ENCODE measurements at regions not wholly inside any gene's neighbourhood (a gene's known extent, or its start where the extent isn't known, plus 50 kb on each side); places are given as distances from the start of the nearest gene placed in this dataset.

DNA sequence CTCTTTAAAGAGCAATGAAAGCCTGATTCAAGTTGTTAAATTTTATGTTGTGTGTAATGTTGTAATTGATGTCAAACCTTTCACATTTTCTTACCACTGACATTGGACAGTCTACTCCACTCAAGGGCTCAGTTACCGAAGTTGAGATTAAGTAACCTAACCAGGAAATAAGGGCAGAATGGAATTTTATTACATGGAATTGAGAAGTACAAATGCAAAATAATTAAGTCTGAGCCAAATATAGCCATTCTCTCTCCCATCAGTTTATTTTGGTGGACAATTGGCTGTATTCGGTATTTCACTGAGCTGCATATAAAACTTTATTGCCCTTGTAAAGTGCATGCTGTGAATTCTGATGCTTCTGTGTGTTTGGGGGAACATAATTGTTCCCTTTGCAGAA, 231.5 kb downstream of the TTC32 start:
- H3K27ac ChIP-seq (ENCODE audit: low read length), result no peak overlapping the region
- no peak for ATAC-seq
- POLR2A ChIA-PET, result no interaction called here
- H3K27me3 ChIP-seq (ENCODE audit: control insufficient read depth, insufficient read depth, low read length), result no peaks in the 10 kb centered on the region
- intact Hi-C loops (cut with micrococcal nuclease; ENCODE audit: unreplicated experiment) (no loop called here), in situ Hi-C loops (cut with HindIII; ENCODE audit: low pct_unique_long_range_greater_than_20kb, low sequenced_read_pairs) (no loop called here)
- no peak overlapping the region for H3K4me3 ChIP-seq (ENCODE audit: low read depth in 2 of 2, low read length in 2 of 2)
- H3K4me1 ChIP-seq (ENCODE audit: control insufficient read depth, insufficient read depth, low read length), result peaks cover 10% of the 10 kb centered on the region; the same call in 1 of the 2 replicates
- no peaks in the 10 kb centered on the region for H3K36me3 ChIP-seq (ENCODE audit: control insufficient read depth, insufficient read depth, low read length)
- CTCF ChIA-PET, result no interaction called here
- H3K9me3 ChIP-seq (ENCODE audit: control insufficient read depth, insufficient read depth, low read depth, low read length), result no peaks in the 10 kb centered on the region
- no peak for DNase-seq (ENCODE audit: low read depth, low spot score)
- no TSS peak for BruUV-seq (replicated peaks)
- no peak for TF ChIP-seq SIN3A (IDR thresholded peaks at IDR 0.05; ENCODE audit: borderline replicate concordance, insufficient read depth, low read depth, low read length)
- TF ChIP-seq POLR2AphosphoS5 (IDR thresholded peaks at IDR 0.05; ENCODE audit: low read depth, low read length), result no peak
- TF ChIP-seq CTCF (IDR thresholded peaks at IDR 0.05), result no peak
- TF ChIP-seq TCF7L2 (IDR thresholded peaks at IDR 0.05; ENCODE audit: low read depth, low read length), result no peak
- no peak for TF ChIP-seq REST (IDR thresholded peaks at IDR 0.05; ENCODE audit: insufficient read depth in 1 of 2, low read depth in 2 of 2, low read length in 1 of 2)

- H3K4me3 ChIP-seq (ENCODE audit: low read depth in 2 of 2, low read length in 2 of 2), result no peak overlapping the region
- peaks cover 10% of the 10 kb centered on the region; the same call in 1 of the 2 replicates for H3K4me1 ChIP-seq (ENCODE audit: control insufficient read depth, insufficient read depth, low read length)
- ChIA-PET CTCF (no interaction called here), POLR2A (no interaction called here)
- ATAC-seq (no peak), DNase-seq (ENCODE audit: low read depth, low spot score) (no peak)
- no peak for TF ChIP-seq REST (IDR thresholded peaks at IDR 0.05; ENCODE audit: insufficient read depth in 1 of 2, low read depth in 2 of 2, low read length in 1 of 2)
- no peak for TF ChIP-seq CTCF (IDR thresholded peaks at IDR 0.05)
- TF ChIP-seq SIN3A (IDR thresholded peaks at IDR 0.05; ENCODE audit: borderline replicate concordance, insufficient read depth, low read depth, low read length), result no peak
- TF ChIP-seq TCF7L2 (IDR thresholded peaks at IDR 0.05; ENCODE audit: low read depth, low read length), result no peak
- TF ChIP-seq POLR2AphosphoS5 (IDR thresholded peaks at IDR 0.05; ENCODE audit: low read depth, low read length), result no peak
- H3K27me3 ChIP-seq (ENCODE audit: control insufficient read depth, insufficient read depth, low read length), result no peaks in the 10 kb centered on the region
- H3K36me3 ChIP-seq (ENCODE audit: control insufficient read depth, insufficient read depth, low read length), result no peaks in the 10 kb centered on the region
- intact Hi-C loops (cut with micrococcal nuclease; ENCODE audit: unreplicated experiment) (no loop called here), in situ Hi-C loops (cut with HindIII; ENCODE audit: low pct_unique_long_range_greater_than_20kb, low sequenced_read_pairs) (no loop called here)
- H3K9me3 ChIP-seq (ENCODE audit: control insufficient read depth, insufficient read depth, low read depth, low read length), result no peaks in the 10 kb centered on the region
- no peak overlapping the region for H3K27ac ChIP-seq (ENCODE audit: low read length)
- BruUV-seq (replicated peaks), result no TSS peak
Measured at GRCh38 chr2:19669559-19669958, 232.2 kb downstream of the TTC32 start.
